B cell (primary cell): ENCODE measurements at regions not wholly inside any gene's neighbourhood (a gene's known extent, or its start where the extent isn't known, plus 50 kb on each side); places are given as distances from the start of the nearest gene placed in this dataset.

ENCODE experiments used
- EZH2 ChIP-seq: IDR thresholded peaks from 2 replicates; pipeline ENCODE4 v1.6.1; 2012; ENCODE audit warnings: borderline replicate concordance, low read depth, mild to moderate bottlenecking, moderate library complexity, low read length; ENCODE audit not compliant: insufficient read depth, poor library complexity, severe bottlenecking
- TF ChIP-seq, protein P1 (sequence below): fragments of 200-600 bp; IDR thresholded peaks from one replicate; pipeline ENCODE4 v1.8.0; 2022; ENCODE audit warnings: antibody characterized with exemption, mild to moderate bottlenecking

GRCh38 chr1:60904099-60904851, 178.1 kb upstream of the NFIA start:
- TF ChIP-seq, protein P1, sequence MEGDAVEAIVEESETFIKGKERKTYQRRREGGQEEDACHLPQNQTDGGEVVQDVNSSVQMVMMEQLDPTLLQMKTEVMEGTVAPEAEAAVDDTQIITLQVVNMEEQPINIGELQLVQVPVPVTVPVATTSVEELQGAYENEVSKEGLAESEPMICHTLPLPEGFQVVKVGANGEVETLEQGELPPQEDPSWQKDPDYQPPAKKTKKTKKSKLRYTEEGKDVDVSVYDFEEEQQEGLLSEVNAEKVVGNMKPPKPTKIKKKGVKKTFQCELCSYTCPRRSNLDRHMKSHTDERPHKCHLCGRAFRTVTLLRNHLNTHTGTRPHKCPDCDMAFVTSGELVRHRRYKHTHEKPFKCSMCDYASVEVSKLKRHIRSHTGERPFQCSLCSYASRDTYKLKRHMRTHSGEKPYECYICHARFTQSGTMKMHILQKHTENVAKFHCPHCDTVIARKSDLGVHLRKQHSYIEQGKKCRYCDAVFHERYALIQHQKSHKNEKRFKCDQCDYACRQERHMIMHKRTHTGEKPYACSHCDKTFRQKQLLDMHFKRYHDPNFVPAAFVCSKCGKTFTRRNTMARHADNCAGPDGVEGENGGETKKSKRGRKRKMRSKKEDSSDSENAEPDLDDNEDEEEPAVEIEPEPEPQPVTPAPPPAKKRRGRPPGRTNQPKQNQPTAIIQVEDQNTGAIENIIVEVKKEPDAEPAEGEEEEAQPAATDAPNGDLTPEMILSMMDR, result no peak
- TF ChIP-seq EZH2, result no peak
